OCI-LY1 (cell line): ENCODE measurements at regions not wholly inside any gene's neighbourhood (a gene's known extent, or its start where the extent isn't known, plus 50 kb on each side); places are given as distances from the start of the nearest gene placed in this dataset.

Experiments used
- H2AFZ ChIP-seq: fragments of 200-600 bp; sonication (generic), shearing (Covaris generic); 2 replicates; pipeline ENCODE4 v1.6.0; 2014; ENCODE audit warnings: antibody characterized with exemption, mild to moderate bottlenecking, low read length
- H3F3A ChIP-seq: fragments of 200-600 bp; sonication (generic), shearing (Covaris generic); 2 replicates; pipeline ENCODE4 v1.6.0; 2014; ENCODE audit warnings: mild to moderate bottlenecking, antibody characterized with exemption, low read length, moderate library complexity; ENCODE audit not compliant: insufficient read depth
- H3K27ac ChIP-seq: fragments of 200-600 bp; sonication (generic); 2 replicates; pipeline ENCODE4 v1.5.1; 2014; ENCODE audit warnings: low read length, mixed run types, mild to moderate bottlenecking, low read depth; ENCODE audit not compliant: poor library complexity, severe bottlenecking
- H3K27me3 ChIP-seq: fragments of 200-600 bp; sonication (generic); 2 replicates; pipeline ENCODE4 v1.6.0; 2014; ENCODE audit warnings: antibody characterized with exemption, mild to moderate bottlenecking, low read length, moderate library complexity; ENCODE audit not compliant: insufficient read depth
- H3K36me3 ChIP-seq: fragments of 200-600 bp; sonication (generic); 2 replicates; pipeline ENCODE4 v1.6.1; 2014; ENCODE audit warnings: mild to moderate bottlenecking, antibody characterized with exemption, low read length, moderate library complexity, mixed read lengths; ENCODE audit not compliant: insufficient read depth
- H3K4me1 ChIP-seq: fragments of 200-600 bp; sonication (generic); 2 replicates; pipeline ENCODE4 v1.5.1; 2014; ENCODE audit warnings: mild to moderate bottlenecking, low read length, moderate library complexity; ENCODE audit not compliant: insufficient read depth, severe bottlenecking
- H3K4me2 ChIP-seq: fragments of 200-600 bp; sonication (generic), shearing (Covaris generic); 2 replicates; pipeline ENCODE4 v1.6.1; 2014; ENCODE audit warnings: low read length
- H3K4me3 ChIP-seq: fragments of 200-600 bp; sonication (generic); 2 replicates; pipeline ENCODE4 v1.5.1; 2014; ENCODE audit warnings: low read length, low read depth, mild to moderate bottlenecking, mixed read lengths; ENCODE audit not compliant: poor library complexity, severe bottlenecking
- H3K79me2 ChIP-seq: fragments of 200-600 bp; shearing (Covaris generic); 2 replicates; pipeline ENCODE4 v1.6.1; 2016; ENCODE audit warnings: mixed run types, low read length, mixed read lengths; ENCODE audit not compliant: insufficient read depth
- H3K9ac ChIP-seq: fragments of 200-600 bp; sonication (generic), shearing (Covaris generic); 2 replicates; pipeline ENCODE4 v1.6.1; 2014; ENCODE audit warnings: mild to moderate bottlenecking, low read length, mixed read lengths
- H3K9me2 ChIP-seq: fragments of 200-600 bp; sonication (generic), shearing (Covaris generic); 2 replicates; pipeline ENCODE4 v1.6.1; 2014; ENCODE audit warnings: low read depth, mild to moderate bottlenecking, low read length, mixed read lengths
- H3K9me3 ChIP-seq: fragments of 200-600 bp; shearing (Covaris generic); 2 replicates; pipeline ENCODE4 v1.6.1; 2014; ENCODE audit warnings: low read length, mixed read lengths
- H4K20me1 ChIP-seq: fragments of 200-600 bp; sonication (generic), shearing (Covaris generic); 2 replicates; pipeline ENCODE4 v1.6.0; 2016; ENCODE audit warnings: mild to moderate bottlenecking, low read length; ENCODE audit not compliant: insufficient read depth
- EZH2 ChIP-seq: fragments of 200-600 bp; sonication (generic), shearing (Covaris generic); IDR thresholded peaks from 2 replicates; pipeline ENCODE4 v1.8.0; 2017; ENCODE audit warnings: borderline replicate concordance, mixed run types, mild to moderate bottlenecking, antibody characterized with exemption, low read length, moderate library complexity, mixed read lengths
- TF ChIP-seq, protein P1 (sequence below): fragments of 200-600 bp; sonication (generic), shearing (Covaris generic); IDR thresholded peaks from 2 replicates; pipeline ENCODE4 v1.5.1; 2017; ENCODE audit warnings: mild to moderate bottlenecking, antibody characterized with exemption, low read length, moderate library complexity, mixed read lengths

DNA sequence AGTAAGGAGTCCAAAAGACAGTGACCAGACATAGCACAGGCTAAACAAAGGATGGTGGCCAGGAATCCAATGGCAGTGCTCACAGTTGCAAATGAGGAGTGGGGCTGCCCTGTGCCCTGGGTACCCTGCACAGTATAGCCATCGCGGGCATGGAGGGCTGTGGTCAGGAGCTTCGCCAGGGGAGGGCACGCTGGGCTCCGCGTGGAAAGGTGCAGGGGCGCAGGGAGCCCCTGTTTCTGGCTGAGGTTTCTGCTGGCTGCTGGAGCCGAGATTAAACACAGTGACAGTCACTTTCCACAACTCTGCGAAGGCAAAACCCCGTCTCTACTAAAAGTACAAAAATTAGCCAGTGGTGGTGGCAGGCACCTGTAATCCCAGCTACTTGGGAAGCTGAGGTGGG, 194.7 kb downstream of the GALR1 start:
- H4K20me1 ChIP-seq: no peaks in the 10 kb centered on the region
- no peaks in the 10 kb centered on the region for H3K36me3 ChIP-seq

DNA sequence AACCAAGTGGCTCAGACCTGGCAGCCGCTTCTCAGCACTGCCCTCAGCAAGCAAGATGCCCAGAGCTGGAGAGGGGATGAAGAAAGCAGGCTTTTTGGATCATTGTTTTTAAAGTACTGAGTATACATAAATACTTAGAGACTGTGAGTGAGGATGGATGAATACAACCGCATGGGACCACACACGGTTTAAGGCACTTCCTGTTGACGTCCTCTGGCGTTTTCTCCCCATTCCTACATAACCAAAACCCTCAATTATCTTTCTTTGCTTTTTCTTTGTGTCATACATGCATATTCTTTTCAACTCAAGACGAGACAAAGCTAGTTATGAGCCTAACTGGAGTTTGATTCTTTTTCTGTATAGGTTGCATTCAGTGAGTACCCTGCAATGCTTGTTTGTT, 198.4 kb downstream of the GALR1 start:
- no peaks in the 10 kb centered on the region for H4K20me1 ChIP-seq
- no peaks in the 10 kb centered on the region for H3K4me1 ChIP-seq
- H3K27ac ChIP-seq: no peak overlapping the region
- H3F3A ChIP-seq: no peaks in the 10 kb centered on the region
- no peak overlapping the region for H3K4me2 ChIP-seq
- H3K9ac ChIP-seq: no peak overlapping the region
- no peaks in the 10 kb centered on the region for H3K36me3 ChIP-seq
- H3K9me3 ChIP-seq: no peaks in the 10 kb centered on the region
- H3K4me3 ChIP-seq: no peak overlapping the region
- 0 out of 2 replicates have a peak, but pooled peaks cover 4% of the 10 kb centered on the region for H3K27me3 ChIP-seq
- TF ChIP-seq EZH2: no peak
- TF ChIP-seq, protein P1, sequence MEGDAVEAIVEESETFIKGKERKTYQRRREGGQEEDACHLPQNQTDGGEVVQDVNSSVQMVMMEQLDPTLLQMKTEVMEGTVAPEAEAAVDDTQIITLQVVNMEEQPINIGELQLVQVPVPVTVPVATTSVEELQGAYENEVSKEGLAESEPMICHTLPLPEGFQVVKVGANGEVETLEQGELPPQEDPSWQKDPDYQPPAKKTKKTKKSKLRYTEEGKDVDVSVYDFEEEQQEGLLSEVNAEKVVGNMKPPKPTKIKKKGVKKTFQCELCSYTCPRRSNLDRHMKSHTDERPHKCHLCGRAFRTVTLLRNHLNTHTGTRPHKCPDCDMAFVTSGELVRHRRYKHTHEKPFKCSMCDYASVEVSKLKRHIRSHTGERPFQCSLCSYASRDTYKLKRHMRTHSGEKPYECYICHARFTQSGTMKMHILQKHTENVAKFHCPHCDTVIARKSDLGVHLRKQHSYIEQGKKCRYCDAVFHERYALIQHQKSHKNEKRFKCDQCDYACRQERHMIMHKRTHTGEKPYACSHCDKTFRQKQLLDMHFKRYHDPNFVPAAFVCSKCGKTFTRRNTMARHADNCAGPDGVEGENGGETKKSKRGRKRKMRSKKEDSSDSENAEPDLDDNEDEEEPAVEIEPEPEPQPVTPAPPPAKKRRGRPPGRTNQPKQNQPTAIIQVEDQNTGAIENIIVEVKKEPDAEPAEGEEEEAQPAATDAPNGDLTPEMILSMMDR: no peak
- no peaks in the 10 kb centered on the region for H3K79me2 ChIP-seq
- no peaks in the 10 kb centered on the region for H3K9me2 ChIP-seq
- H2AFZ ChIP-seq: no peak overlapping the region

More for the DNA sequence above, 194.7 kb downstream of the GALR1 start:
- Histone ChIP-seq H3F3A (no peaks in the 10 kb centered on the region), H3K9me3 (no peaks in the 10 kb centered on the region), H3K27me3 (0 out of 2 replicates have a peak, but pooled peaks cover 4% of the 10 kb centered on the region), H3K4me2 (no peak overlapping the region), H3K4me1 (no peaks in the 10 kb centered on the region), H2AFZ (no peak overlapping the region), H3K4me3 (no peak overlapping the region), H3K9ac (no peak overlapping the region), H3K27ac (no peak overlapping the region), H3K9me2 (no peaks in the 10 kb centered on the region), H3K79me2 (no peaks in the 10 kb centered on the region)
- TF ChIP-seq EZH2: no peak
- TF ChIP-seq, protein P1: no peak

DNA sequence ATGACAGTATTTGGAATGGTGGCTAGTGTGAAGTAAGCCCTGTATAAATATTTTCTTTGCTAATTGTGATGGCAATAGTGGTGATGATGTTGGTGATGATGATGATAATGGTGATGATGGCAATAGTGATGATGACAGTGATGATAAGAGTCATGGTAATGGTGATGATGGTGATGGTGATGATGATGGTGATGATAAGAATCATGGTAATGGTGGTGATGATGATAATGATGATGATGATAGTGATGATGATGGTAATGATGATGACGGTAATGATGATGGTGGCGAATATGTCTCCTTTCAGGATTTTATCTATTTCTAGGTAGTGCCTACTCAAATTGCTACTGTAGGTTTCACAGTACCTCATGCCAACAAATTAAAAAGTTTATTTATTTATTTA, 205.4 kb downstream of the GALR1 start:
- Histone ChIP-seq H3K9ac (no peak overlapping the region), H3K27ac (no peak overlapping the region), H3K4me2 (no peak overlapping the region), H3K9me2 (no peaks in the 10 kb centered on the region), H3K4me3 (no peak overlapping the region), H2AFZ (no peak overlapping the region), H3K9me3 (no peaks in the 10 kb centered on the region), H3K4me1 (no peaks in the 10 kb centered on the region), H3K79me2 (no peaks in the 10 kb centered on the region), H3F3A (no peaks in the 10 kb centered on the region), H3K36me3 (no peaks in the 10 kb centered on the region), H3K27me3 (no peaks in the 10 kb centered on the region), H4K20me1 (no peaks in the 10 kb centered on the region)
- no peak for TF ChIP-seq EZH2
- TF ChIP-seq, protein P1: no peak
